Endothelial cell of umbilical vein (primary cell): ENCODE measurements at regions not wholly inside any gene's neighbourhood (a gene's known extent, or its start where the extent isn't known, plus 50 kb on each side); places are given as distances from the start of the nearest gene placed in this dataset.

ENCODE experiments used
- BruUV-seq: library from RNA; stranded (reverse); fragments of 400-500 nt; replicated peaks from 2 replicates; lab custom pipeline; 2021; lab: Mats Ljungman, UMichigan
- CTCF ChIA-PET: fragments of 300-600, 350-600 bp; sonication (Branson Sonifier 250); formaldehyde crosslinking; loops from one replicate; lab custom pipeline; 2021; ENCODE audit warnings: antibody characterized with exemption, inconsistent platforms; lab: Charles Lee
- POLR2A ChIA-PET: fragments of 300-600, 350-600 bp; sonication (Branson Sonifier 250); formaldehyde crosslinking; loops from one replicate; lab custom pipeline; 2021; ENCODE audit warnings: antibody characterized with exemption, inconsistent platforms; lab: Charles Lee
- DNase-seq: peaks from one replicate; pipeline ENCODE4 v3.0.0-alpha.2; 2011; ENCODE audit warnings: low read depth, low spot score
- FAIRE-seq: peaks from 2 replicates; lab custom pipeline; 2011; peaks lifted over from hg19 to GRCh38; lab: Jason Lieb, UNC
- H2AFZ ChIP-seq: 2 replicates; pipeline ENCODE4 v1.6.0; 2012; ENCODE audit warnings: low read depth, low read length, control low read depth, inconsistent platforms
- H3K27ac ChIP-seq: 2 replicates; pipeline ENCODE4 v1.5.1; 2011; ENCODE audit warnings: low read depth, mild to moderate bottlenecking, control low read depth, low read length, moderate library complexity; ENCODE audit not compliant: insufficient read depth
- H3K27me3 ChIP-seq, 2 experiments: 2 replicates each; pipeline versions ENCODE4 v1.6.0 to v1.6.1; 2011; ENCODE audit warnings: low read length in 2 of 2, mixed read lengths in 1 of 2; ENCODE audit not compliant: control insufficient read depth in 2 of 2, insufficient read depth in 2 of 2
- H3K36me3 ChIP-seq, 2 experiments: 2 replicates in 1 of 2; 3 replicates in 1 of 2; pipeline ENCODE4 v1.5.1; 2011; ENCODE audit warnings: low read length in 2 of 2, mild to moderate bottlenecking in 1 of 2, moderate library complexity in 1 of 2; ENCODE audit not compliant: control insufficient read depth in 2 of 2, insufficient read depth in 2 of 2; ENCODE audit errors: extremely low read depth in 1 of 2
- H3K4me1 ChIP-seq: 3 replicates; pipeline ENCODE4 v1.5.1; 2011; ENCODE audit warnings: mild to moderate bottlenecking, low read length; ENCODE audit not compliant: control insufficient read depth, insufficient read depth; ENCODE audit errors: extremely low read depth
- H3K4me2 ChIP-seq: 2 replicates; pipeline ENCODE4 v1.6.1; 2011; ENCODE audit warnings: low read length, control low read depth, mixed read lengths; ENCODE audit not compliant: insufficient read depth
- H3K4me3 ChIP-seq, 3 experiments: fragments of 200-600 bp in 1 of 3; sonication (generic), shearing (Covaris generic) in 1 of 3; replicated peaks in 1 of 3; 2 replicates each; pipeline ENCODE4 v1.5.1; 2011 to 2016; ENCODE audit warnings: control low read depth in 3 of 3, low read length in 3 of 3, mild to moderate bottlenecking in 2 of 3, inconsistent platforms in 1 of 3, low read depth in 1 of 3, moderate library complexity in 1 of 3; ENCODE audit not compliant: insufficient read depth in 1 of 3
- H3K79me2 ChIP-seq: 2 replicates; pipeline ENCODE4 v1.6.0; 2012; ENCODE audit warnings: low read length, inconsistent platforms; ENCODE audit not compliant: control insufficient read depth, insufficient read depth
- H3K9ac ChIP-seq: replicated peaks from 2 replicates; pipeline ENCODE3; 2011; ENCODE audit warnings: low read length, control low read depth; ENCODE audit not compliant: insufficient read depth; ENCODE audit errors: extremely low read depth
- H3K9me1 ChIP-seq: replicated peaks from 3 replicates; pipeline ENCODE4 v1.6.0; 2011; ENCODE audit warnings: mild to moderate bottlenecking, low read length; ENCODE audit not compliant: control insufficient read depth, insufficient read depth; ENCODE audit errors: extremely low read depth
- H3K9me3 ChIP-seq: replicated peaks from 2 replicates; pipeline ENCODE4 v1.5.1; 2012; ENCODE audit warnings: low read length, inconsistent platforms; ENCODE audit not compliant: control insufficient read depth, insufficient read depth
- H4K20me1 ChIP-seq: replicated peaks from 2 replicates; pipeline ENCODE3; 2011; ENCODE audit warnings: mild to moderate bottlenecking, low read length; ENCODE audit not compliant: control insufficient read depth, insufficient read depth; ENCODE audit errors: extremely low read depth
- CTCF ChIP-seq, 2 donors: IDR thresholded peaks; 1 replicate in 1 of 2; 2 replicates in 1 of 2; pipeline ENCODE4 v1.5.1; 2011; ENCODE audit warnings: low read length in 2 of 2, mild to moderate bottlenecking in 2 of 2, moderate library complexity in 2 of 2, control low read depth in 1 of 2, inconsistent platforms in 1 of 2, low read depth in 1 of 2; ENCODE audit not compliant: insufficient read depth in 1 of 2; ENCODE audit errors: extremely low read depth in 1 of 2
- EZH2 ChIP-seq: IDR thresholded peaks from 2 replicates; pipeline ENCODE4 v1.6.1; 2012; ENCODE audit warnings: borderline replicate concordance, low read depth, mild to moderate bottlenecking, moderate library complexity, low read length, inconsistent platforms; ENCODE audit not compliant: severe bottlenecking
- FOS ChIP-seq: IDR thresholded peaks from 2 replicates; pipeline ENCODE4 v1.6.1; 2011; ENCODE audit warnings: mild to moderate bottlenecking, low read length, moderate library complexity, borderline replicate concordance; ENCODE audit not compliant: insufficient read depth
- GATA2 ChIP-seq: IDR thresholded peaks from 2 replicates; pipeline ENCODE4 v1.7.0; 2011; ENCODE audit warnings: low read depth, mild to moderate bottlenecking, moderate library complexity, mixed read lengths, low read length; ENCODE audit not compliant: insufficient read length, insufficient read depth
- JUN ChIP-seq: IDR thresholded peaks from 2 replicates; pipeline ENCODE4 v1.6.1; 2011; ENCODE audit warnings: borderline replicate concordance, low read depth; ENCODE audit not compliant: insufficient read length, insufficient read depth
- MAX ChIP-seq: IDR thresholded peaks from 2 replicates; pipeline ENCODE4 v1.6.1; 2011; ENCODE audit not compliant: insufficient read depth, insufficient read length
- MYC ChIP-seq: IDR thresholded peaks from one replicate; pipeline ENCODE4 v1.6.1; 2011; ENCODE audit warnings: mild to moderate bottlenecking, low read depth, low read length
- POLR2A ChIP-seq: IDR thresholded peaks from 2 replicates; pipeline ENCODE4 v1.6.1; 2012; ENCODE audit warnings: low read depth, mild to moderate bottlenecking, control low read depth, low read length
- POLR2AphosphoS5 ChIP-seq: IDR thresholded peaks from 2 replicates; pipeline ENCODE4 v1.6.1; 2012; ENCODE audit warnings: low read depth, mild to moderate bottlenecking, control low read depth, low read length, moderate library complexity; ENCODE audit not compliant: insufficient read depth
- dilution Hi-C: fragments of 300-500 bp; cut with MboI; formaldehyde crosslinking; loops from one replicate; pipeline ENCODE4 v1.15.0; 2019; ENCODE audit warnings: low sequenced_read_pairs; ENCODE audit not compliant: extremely low pct_ligation_motif_present
- intact Hi-C: fragments of 100-400 bp; cut with micrococcal nuclease; formaldehyde crosslinking; loops from one replicate; pipeline ENCODE4 v1.10.0; 2022

GRCh38 chr10:33716501-33717267 lies 382.2 kb upstream of the NRP1 start:
- Histone ChIP-seq H3K27ac (no peak overlapping the region), H2AFZ (no peak overlapping the region), H3K4me3 (no peak overlapping the region), H3K4me2 (no peak overlapping the region), H3K9me3 (no peaks in the 10 kb centered on the region), H3K9me1 (no peaks in the 10 kb centered on the region), H3K9ac (no peak overlapping the region), H3K36me3 (no peaks in the 10 kb centered on the region), H4K20me1 (no peaks in the 10 kb centered on the region), H3K4me1 (peaks cover 17% of the 10 kb centered on the region), H3K27me3 (no peaks in the 10 kb centered on the region), H3K79me2 (no peaks in the 10 kb centered on the region)
- ChIA-PET POLR2A (no interaction called here), CTCF (no interaction called here)
- TF ChIP-seq POLR2AphosphoS5 = no peak
- TF ChIP-seq JUN = no peak
- no peak for TF ChIP-seq MYC
- no peak for TF ChIP-seq GATA2
- TF ChIP-seq POLR2A = no peak
- TF ChIP-seq MAX = no peak
- TF ChIP-seq EZH2 = no peak
- no peak for TF ChIP-seq CTCF (IDR thresholded peaks at IDR 0.05; ENCODE audit: extremely low read depth in 1 of 2, insufficient read depth in 1 of 2, low read depth in 1 of 2, low read length in 2 of 2)
- no peak for TF ChIP-seq FOS
- BruUV-seq = no TSS peak
- FAIRE-seq (peak; percentile 70), DNase-seq (no peak)
- dilution Hi-C loops = no loop called here
- intact Hi-C loops = no loop called here
